LNCAP (cell line): ENCODE measurements at regions not wholly inside any gene's neighbourhood (a gene's known extent, or its start where the extent isn't known, plus 50 kb on each side); places are given as distances from the start of the nearest gene placed in this dataset.

Experiments used
- TF ChIP-seq, protein P1 (sequence below): fragments of 450-650 bp; IDR thresholded peaks from 2 replicates; pipeline ENCODE4 v1.5.1; 2017; ENCODE audit warnings: mild to moderate bottlenecking

DNA sequence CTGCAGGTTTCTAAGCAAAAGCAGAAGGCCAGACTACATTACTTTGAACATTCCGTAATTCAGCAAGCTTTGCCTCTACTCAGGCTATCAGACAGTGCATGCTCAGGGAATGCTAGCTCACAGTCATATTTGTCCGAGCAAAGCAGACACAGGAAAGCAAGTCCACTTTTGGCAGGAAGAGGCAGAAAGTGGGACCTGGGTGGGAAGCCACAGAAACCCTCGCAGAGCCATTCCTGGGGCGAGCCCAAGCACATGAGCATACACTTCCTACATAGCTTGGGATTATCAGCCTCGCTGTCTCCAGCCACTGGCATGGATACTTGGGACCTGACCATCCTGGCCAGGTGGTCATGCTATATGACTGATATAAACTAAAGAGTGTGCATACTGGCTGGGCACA, 113.3 kb downstream of the TRIM29 start:
- TF ChIP-seq, protein P1, sequence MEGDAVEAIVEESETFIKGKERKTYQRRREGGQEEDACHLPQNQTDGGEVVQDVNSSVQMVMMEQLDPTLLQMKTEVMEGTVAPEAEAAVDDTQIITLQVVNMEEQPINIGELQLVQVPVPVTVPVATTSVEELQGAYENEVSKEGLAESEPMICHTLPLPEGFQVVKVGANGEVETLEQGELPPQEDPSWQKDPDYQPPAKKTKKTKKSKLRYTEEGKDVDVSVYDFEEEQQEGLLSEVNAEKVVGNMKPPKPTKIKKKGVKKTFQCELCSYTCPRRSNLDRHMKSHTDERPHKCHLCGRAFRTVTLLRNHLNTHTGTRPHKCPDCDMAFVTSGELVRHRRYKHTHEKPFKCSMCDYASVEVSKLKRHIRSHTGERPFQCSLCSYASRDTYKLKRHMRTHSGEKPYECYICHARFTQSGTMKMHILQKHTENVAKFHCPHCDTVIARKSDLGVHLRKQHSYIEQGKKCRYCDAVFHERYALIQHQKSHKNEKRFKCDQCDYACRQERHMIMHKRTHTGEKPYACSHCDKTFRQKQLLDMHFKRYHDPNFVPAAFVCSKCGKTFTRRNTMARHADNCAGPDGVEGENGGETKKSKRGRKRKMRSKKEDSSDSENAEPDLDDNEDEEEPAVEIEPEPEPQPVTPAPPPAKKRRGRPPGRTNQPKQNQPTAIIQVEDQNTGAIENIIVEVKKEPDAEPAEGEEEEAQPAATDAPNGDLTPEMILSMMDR, result no peak

DNA sequence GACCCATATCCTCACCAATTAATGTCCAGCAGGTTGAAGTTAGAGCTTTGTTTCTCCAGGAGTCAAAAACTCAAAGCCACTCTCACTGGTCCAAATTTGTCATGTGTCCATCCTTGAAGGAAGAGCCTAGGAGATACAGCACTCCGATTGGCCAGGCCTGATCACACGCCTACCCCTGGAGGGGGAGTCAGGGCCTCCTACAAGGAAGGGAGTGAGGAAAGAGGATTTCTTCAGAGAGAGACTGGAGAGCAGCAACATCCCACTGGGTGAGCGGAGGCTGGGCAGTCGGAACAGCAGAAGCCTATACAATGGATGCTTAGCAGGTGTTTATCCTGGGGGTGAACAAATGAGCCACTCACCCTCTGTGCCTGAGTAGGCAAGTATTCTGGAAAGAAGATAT, 113.9 kb downstream of the TRIM29 start:
- TF ChIP-seq, protein P1, result no peak

DNA sequence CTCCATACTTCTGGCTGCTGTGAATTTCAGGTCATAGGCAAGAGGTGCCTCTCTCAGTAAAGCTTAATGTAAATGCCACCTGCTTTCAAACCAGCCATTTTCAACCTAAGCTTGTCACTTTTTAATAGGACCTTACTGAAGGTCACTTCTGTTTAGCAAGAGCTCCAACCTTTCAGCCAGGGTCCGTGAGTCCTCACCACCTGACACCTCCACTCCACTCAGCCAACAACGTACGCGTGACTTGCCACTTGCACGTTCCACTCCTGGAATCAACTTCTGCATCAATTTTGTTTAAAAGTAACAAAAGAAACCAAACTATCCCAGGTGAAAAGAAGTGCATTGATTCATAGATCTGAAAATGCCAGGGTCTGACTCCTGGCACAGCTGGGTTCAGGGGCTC, 114.4 kb downstream of the TRIM29 start:
- TF ChIP-seq, protein P1, result no peak

DNA sequence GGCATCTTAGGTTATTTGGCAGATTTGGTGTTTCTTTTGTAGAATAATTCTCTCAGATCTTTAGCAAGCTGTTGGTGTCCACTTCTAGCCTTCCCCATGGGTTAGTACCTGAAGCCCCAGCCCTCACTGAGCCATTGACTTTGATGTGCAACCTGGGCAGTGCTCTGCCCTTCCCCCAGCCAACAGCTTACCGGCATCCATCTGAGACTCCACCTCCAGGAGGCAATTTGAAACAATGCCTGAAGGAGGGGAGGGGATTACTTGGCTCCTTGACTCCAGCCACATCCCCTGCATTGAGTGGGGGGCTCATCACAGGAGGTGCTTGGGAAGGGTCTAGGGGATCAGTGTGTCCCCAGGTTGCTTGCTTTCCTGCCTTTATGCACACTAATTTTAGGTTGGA, 114.8 kb downstream of the TRIM29 start:
- TF ChIP-seq, protein P1, result no peak

DNA sequence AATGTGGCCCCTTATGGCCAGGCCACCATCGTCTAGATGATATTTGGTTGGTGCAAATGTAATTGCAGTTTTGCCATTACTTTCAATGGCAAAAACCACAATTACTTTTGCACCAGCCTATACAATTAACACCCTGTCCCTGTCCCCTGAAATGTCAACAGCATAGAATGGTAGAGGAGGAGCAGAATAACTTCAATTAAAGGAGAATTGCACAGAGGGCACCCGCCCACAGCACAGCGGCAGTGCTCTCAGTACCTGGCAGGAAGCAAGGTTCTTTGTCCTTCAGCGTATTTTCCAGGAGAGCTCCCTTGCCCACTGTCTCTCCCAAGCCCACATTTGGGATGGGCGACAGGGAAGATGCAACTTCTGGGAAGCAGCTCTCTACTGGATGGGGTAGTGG, 115.3 kb downstream of the TRIM29 start:
- TF ChIP-seq, protein P1, result no peak

DNA sequence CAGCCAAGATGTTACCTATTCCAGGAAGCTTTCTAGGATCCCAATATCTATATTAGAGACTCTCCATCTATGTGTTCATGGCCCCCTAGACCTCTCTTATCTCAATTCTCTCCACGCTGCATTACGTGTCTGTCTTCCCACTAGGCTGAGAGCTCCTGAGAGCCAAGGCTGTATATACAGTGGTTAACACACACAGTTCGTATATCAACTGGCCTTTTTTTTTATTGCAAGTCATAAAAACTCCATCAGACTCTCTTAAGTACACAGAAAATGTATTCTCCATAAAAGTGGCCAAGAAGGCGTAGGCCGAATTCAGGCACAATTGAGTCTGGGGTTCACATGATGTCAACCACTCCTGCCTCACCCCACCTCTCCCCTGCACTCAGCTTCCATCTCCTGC, 115.9 kb downstream of the TRIM29 start:
- TF ChIP-seq, protein P1, result no peak

DNA sequence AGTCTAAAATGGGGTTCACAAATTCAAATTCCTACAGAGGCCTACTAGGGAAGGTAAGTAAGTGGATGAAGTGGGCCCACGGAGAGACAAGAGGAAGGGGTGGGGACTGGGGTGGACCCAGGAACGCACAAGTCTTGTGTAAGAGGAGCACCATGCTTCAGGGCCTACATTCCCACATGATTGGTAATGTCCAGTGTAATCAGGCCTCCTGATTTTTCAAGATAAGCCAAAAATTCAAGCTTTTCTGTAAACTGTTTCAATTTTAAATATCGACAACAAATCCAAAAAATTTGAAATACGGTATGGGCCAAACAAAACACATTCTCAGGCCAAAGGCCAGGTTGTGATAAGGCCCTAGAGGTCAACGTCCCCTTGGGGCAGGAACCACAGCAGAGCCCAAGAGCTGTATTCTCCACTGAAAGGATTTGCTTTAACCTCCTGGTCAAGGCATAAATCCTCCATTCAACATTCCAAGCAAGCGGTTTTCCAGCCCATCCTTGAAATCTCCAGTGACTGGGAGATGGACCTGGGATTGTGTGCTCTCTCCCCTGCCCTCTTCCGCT, 116.4 kb downstream of the TRIM29 start:
- TF ChIP-seq, protein P1, result no peak

DNA sequence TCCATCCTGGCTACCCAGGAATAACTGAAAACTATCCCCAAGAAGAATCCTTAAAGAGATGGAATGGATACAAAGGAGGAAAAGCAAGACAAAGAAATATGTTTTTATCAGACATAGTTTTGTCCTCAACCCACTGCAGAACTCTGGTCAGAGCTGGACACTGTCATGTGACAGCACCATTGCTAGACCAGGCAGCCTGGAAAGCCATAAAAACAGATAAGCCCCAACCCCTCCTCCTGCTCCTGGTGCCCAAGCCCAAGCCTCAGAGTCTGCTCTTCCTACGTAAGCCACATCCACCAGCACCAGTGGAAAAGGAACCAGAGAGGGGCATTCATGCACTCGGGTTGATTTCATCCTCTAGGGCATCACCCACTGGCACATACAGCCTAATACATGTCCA, 116.9 kb downstream of the TRIM29 start:
- TF ChIP-seq, protein P1, result no peak
